ENCODE measurements at regions not wholly inside any gene's neighbourhood (a gene's known extent, or its start where the extent isn't known, plus 50 kb on each side); places are given as distances from the start of the nearest gene placed in this dataset.
"Not testable (repeated sequence)": the region's sequence is repeated elsewhere in the genome, so short reads cannot be mapped to it uniquely, and the experiment has no call there.

DNA sequence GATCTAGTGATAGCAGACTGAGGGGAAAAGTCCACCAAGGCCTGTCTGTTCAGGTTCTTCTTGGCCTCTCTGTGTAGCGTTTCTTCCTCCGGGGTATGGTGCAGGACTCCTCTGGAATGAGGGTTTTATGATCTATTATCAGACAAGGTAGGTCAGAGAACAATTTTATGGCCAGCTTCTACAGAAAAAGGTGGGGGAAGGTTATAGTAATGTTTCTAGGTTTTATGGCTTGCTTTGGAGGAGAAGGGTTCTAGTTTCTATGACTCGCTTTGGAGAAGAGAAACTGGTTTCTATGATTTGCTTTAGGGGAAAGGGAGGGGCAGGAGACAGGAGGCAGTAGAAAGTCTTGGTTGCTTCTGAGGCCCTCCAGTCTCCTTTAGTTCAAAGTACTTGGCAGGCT, 144.8 kb upstream of the LAMA2 start:
- DNase-seq (ENCODE audit: low read depth) = no peak

DNA sequence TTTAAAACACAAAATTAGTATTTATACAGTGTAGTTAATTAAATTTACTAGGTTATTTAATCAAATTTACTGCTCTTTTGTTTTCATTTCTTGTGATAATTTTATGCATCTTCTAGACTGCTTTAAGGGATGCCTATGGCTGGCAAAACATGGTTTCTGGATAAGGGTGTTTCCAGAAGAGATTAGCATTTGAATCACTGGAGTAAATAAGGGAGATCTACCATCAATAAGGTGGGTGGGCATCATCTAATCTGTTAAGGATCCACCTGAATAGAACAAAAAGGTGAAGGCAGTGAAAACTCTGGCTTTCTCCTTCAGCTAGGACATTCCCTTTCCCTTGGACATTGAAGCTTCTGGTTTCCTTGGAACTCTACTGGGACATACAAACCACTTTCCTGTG, 146.2 kb upstream of the LAMA2 start:
- DNase-seq (ENCODE audit: low read depth) = no peak

DNA sequence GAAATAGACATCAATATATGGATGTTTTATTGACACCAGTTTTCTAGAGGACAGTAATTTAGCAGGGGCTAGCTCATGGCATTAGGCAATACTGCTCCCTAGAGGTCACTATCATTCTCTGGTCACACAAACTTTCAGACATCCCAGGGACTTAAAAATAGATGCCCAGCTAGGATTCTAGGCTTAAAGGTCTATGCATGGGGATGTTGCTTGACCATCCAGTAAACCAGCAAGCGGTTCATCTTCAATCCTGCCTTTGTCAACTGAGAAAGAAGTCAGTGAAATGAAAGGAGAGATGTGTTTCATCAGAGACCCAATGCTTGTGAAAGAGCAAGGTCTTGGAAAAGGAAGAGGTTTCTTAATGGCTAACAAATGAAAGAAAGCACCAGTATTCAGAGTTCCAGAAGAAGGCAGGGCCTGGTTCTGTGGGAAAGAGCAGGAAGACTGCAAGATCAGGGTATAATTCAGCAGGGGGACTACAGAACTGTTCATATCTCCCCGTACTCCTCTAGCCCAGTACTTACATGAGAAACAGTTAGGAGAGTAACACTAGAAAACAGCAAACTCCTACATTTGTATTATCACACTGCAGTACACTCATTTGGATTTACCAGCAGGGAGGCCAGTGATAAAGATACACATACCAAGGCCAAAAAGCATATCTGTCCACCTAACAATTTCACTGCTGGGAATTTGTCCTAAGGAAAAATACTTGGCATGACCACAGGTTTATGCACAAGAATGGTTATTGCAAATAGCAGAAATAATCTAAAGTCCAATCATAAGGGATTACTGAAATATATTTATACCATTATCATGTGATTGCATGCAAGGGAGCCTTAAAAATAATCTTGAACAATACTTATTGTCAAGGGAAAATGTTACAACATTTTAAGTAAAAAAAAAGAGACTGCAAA, 151.4 kb upstream of the LAMA2 start:
- DNase-seq (ENCODE audit: low read depth) = peak; percentile 51

DNA sequence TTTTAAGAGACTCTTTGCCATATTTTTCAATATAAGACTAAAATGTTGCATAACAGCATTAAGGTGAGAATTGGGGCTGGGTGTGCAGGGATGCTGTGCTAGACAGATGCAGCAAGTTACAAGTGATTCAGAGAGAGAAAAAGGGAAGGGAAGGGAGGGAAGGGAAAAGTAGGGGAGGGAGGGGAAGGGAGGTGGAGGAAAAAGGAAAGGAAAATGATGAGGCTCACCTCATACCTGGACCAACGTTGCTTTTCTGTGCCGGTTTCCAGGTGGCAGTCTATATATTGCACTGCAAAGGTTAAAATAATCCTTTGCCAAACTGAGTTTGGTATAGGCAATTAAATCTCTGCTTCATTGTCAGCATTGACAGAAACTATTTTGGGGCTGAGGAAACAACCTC, 155.4 kb upstream of the LAMA2 start:
- no peak for DNase-seq (ENCODE audit: low read depth)

DNA sequence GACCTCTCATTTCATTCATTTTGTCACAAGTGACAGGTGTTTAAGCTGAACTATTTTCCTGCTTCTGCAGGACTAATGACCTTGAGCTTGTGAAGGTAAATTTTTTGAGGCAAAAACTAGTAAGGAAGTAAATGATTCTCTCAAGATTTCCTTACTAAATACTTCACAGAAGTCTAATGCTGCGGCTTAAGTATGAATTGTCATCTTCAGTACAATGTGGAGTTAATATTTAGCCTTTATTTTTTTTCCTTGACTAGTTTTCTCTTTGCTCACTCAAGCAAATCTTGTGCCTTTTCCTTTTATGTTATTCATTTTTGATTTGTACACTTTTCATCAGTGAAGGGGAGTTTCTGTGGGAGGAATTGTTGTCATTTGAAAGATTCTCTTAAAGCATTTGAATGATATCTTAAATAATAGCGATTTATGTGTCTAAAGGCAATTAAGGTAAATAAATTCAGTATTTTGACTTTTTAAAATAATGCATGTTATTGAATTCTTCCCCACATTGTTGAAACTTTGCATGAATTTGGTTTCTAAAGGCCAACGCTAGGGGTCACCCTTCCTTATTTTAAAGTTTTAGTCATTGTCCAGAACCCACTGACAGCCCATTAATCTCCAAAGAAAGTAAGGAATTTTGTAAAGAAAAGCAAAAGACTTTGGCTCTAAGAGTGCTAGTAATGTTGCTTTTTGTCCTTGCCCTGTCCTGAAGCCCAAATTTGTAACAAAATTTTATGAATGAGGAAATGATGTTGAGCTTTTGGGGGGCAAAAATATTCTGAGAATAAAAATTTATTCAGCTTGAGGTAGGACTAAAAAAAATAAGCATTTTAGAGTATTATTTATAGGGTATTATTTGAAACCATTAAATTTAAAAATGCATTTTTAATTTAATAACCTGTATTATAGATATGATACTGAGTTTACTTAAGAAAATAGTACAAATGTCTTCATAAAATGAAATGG, 157.4 kb upstream of the LAMA2 start:
- DNase-seq (ENCODE audit: low read depth) = peak; percentile 39

DNA sequence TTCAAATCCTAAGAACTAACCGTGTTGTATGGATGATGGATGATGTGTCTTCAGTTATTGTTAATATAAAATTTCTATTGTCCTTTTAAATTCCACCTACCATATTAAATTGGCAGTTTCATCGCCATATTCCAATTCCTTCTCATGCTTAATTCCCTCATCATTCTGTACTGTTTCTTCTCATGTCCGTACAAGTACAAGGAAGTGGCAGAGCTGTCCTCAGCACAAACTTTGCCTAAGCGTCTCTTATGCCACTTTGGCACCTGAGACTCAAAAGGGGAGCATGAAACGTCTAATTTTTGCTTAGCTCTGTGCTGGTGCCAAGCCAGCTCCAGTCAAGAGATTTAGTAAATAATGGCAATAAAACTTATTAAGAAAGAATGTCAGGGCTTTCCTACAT, 158.2 kb upstream of the LAMA2 start:
- no peak for DNase-seq (ENCODE audit: low read depth)

DNA sequence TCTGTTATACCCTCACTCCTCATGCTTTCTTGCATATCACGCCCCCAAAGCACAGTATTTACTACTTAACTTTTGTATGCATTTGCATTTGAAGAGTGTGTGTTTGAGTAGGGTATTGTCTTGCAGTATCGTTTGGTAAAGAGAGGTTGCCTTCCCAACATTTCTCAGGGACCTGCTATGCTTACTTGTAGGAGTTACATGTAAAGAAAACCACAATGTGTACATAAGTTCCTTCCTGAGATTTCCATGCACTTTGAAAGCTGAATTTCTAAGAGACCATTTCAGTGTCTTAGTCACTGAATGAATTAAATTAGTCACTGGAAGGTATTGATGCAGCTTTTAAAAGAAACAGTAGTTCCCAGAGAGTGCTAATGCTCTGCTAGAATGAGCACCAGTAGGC, 159.3 kb upstream of the LAMA2 start:
- peak; percentile 21 for DNase-seq (ENCODE audit: low read depth)

DNA sequence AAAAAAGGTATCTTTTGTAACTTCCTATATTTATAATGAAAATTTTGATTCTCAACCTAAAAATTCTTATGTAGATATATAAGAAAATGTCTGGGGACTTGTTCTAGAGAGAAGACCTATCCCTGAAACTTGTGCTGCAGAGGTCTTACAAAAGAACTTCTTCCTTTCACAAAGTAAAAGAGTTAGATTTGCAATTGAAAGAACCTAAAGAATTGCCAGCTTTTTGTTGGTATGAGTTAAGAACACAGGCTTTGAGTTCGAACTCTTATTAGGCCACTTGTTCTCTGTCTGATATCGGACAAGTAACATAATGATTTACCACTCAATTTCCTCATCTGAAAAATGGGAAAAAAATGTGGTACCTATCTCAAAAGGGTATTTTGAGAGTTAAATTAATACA, 162.0 kb upstream of the LAMA2 start:
- DNase-seq (ENCODE audit: low read depth) = no peak

DNA sequence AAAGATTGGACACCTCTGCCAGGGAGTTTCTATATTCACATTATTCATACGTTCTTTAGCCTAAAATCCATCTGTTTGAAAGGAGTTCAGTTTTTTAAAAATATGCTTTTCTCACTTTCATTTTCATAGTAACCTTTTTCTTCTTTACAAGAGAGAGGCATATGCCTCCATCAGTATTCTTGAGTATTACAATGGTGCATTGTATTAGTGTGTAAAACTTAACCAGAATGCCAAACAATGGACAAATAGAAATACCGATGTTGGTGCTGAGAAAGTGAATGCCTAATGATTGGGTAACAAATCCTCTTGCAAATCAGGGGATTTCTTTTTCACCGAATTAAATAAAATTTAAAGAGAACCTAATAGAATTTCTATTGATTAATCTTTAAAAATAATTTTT, 163.2 kb upstream of the LAMA2 start:
- no peak for DNase-seq (ENCODE audit: low read depth)

DNA sequence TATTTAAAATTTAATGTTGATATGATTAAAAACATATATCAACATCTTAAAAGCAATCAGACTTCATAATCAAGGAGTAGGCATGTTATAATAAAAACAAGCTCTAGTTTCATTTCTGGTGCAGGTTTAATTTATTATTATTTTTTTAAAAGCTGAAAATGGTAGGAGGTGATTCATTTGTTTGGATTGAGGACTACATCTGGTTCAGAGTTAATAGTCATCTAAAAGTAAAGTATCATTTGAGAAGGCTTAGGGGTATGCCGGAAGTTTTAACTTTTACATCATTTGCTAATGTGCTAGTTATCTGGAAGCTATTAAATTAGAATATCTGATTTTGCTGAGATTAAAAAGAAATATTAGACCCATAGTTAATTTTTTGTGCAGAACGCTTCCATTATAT, 169.5 kb upstream of the LAMA2 start:
- DNase-seq (ENCODE audit: low read depth) = no peak

DNA sequence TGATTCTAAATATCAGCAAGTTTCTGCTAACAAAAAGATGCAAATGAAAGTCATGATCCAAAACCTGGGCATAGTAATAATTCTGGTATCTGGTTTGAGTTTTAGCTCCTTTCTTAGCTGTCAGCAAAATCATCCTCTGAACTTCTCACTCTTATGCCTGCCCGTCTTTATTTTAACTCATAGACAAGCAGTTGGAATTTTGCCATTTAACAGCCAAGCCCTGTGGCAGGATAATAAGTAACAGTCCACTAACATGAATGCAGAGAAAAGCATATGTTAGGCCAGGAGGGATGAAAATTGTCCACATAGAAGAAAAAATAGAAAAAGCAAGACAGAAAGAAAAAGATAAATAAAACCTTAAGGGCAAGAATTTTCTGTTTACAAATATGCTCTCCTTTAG, 170.0 kb upstream of the LAMA2 start:
- no peak for DNase-seq (ENCODE audit: low read depth)

DNA sequence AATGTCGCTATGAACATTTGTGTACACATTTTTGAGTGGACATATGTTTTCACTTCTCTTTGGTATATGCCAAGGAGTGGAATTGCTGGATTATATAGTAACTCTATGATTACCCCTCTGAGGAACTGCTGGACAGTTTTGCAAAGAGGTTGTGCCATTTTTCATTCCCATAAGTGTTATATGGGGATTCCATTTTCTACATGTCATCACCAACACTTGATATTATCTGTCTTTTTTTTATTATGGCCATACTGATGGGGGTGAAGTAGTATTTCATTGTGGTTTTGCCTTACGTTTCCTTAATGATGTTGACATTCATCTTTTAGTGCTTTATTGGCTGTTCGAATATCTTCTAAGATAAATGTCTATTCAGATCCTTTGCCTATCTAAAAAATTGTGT, 171.8 kb upstream of the LAMA2 start:
- DNase-seq (ENCODE audit: low read depth) = no peak

DNA sequence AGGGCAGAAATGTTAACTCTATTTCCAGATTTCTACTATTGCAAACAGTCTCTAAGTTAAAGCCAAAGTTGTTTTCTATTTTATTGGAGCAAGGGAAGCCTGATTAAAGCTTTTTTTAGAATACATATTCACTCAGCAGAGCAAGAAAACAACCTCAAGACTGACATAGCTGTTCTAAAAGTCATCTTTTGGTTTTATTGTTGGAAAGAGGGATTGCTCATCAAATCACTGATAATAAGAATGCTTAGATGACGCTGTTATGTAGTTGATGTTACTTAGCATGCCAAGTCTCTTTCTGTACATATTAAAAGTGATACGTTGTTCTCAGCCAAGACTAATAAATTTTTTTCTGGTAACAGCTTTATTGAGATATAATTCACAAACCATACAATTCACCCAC, 172.6 kb upstream of the LAMA2 start:
- no peak for DNase-seq (ENCODE audit: low read depth)

DNA sequence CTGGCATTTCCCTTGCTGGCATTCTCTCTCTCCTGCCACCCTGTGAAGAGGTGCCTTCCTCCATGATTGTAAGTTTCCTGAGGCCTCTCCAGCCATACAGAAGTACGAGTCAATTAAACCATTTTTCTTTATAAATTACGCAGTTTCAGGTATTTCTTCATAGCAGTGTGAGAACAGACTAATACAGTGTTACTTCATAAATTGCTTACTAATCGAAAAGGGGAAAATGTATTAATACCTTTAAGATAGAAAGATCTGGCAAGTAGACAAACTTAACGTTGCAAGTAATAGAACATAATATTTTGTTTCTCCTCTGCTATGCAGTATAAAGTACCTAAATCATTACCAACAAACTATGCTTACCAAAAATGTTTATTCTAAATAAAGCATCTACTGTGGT, 178.3 kb upstream of the LAMA2 start:
- no peak for DNase-seq (ENCODE audit: low read depth)

DNA sequence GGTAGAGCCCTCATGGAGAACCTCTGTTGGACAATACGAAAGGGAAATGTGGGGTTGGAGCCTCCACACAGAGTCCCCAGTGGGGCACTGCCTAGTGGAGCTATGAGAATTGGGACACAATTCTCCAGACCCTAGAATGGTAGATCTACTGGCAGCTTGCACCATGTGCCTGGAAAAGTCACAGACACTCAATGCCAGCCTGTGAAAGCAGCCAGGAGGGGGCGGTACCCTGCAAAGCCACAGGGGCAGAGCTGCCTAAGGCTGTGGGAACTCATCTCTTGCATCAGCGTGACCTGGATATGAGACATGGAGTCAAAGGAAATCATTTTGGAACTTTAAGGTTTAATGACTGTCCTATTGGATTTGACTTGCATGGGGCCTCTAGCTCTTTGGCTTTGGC, 179.1 kb upstream of the LAMA2 start:
- DNase-seq (ENCODE audit: low read depth) = not testable (repeated sequence)

DNA sequence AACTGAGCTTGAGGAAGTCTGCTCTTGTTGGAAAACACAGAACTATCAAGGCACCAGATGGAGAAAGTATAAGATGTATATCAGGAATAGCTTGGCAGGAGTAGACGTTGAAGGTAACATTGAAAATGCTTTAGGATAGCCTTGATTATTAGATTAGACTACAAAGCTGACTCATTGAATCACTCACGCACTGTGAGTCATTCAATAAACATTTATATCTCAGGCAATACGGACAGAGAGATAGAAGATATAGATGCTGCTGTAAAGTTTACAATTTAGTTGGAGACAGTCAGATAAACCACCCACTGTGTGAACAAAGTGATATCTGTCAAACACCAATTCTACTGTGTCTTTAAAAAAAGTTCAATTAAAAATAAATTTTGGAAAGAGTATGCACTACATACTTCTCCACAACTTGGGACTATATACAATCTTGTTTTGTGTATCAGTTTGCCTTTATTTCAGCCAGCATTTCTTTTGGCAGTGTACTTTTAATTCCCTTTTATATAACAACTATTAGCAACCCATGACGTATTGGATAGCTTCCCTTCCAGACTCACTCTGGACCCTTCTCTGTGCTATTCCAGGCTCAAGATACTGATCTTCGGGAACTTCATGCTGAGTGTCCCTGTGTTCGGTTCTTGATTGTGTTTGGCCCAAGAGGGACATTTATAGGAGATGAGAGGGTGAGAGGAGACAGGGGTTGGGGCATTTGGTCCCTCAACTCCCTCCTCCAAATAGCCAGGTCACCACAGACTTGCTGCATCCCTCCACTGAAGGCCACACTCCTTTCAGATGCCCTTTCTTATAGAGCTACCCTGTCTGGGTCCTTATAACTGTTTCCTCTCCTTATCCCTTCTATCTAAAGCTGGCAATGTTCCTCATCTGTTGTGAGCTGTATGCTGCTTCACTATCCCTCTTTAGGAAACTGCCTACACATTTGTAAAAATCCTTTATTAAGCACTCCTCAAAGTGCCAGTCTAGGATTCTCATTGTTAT, 176.6 kb upstream of the PTPRK start:
- DNase-seq (ENCODE audit: low read depth) = peak; percentile 42

DNA sequence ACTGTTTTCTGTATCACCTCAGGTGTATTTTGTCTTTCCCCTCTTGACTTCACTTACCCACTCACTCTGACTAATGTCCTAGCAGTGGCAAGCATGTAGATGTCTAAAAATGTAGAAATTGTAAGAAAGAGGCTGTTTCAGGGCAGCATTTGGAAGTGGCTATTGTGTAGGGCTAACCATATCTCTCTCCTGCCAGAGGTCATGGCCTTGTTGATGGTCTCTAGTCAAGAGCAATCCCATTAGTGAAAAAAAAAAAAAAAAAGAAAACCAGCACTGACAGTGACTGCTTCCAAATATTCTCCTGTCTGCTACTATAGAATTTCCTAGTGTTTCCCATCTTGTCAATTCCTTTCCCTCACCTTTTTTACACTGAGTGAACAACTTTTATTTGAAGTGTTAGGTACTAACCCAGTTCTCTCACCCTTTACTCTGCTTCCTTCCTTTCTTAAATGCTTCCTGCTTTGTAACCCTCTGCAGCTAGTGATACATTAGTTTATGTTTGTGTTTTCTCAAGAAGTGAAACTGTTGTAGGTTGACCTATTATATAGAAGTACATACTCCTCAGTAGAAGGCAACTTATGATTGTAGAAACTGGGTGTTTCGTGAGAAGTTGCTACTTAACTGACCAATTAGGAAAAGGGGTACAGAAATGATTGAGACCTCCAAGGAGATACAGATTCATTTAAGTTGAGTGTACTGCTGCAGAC, 174.1 kb upstream of the PTPRK start:
- no peak for DNase-seq (ENCODE audit: low read depth)

DNA sequence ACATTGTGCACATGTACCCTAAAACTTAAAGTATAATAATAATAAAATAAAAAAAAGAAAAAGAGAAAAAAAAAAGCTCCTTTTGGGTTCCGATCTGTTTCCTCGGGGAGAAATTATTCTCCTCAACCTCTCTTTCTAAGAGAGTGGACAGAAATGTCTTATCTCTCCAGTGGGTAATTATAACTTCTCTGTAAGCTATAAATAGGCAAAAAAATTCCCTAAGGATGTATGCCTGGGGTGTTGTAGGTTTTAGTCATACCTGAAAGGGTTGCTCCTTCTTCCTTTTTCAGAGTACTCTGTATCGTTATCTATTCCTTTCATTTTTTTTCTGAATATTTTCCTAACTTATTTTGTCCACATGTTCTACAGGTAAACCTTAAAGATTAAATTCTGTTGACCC, 169.7 kb upstream of the PTPRK start:
- DNase-seq (ENCODE audit: low read depth) = no peak

DNA sequence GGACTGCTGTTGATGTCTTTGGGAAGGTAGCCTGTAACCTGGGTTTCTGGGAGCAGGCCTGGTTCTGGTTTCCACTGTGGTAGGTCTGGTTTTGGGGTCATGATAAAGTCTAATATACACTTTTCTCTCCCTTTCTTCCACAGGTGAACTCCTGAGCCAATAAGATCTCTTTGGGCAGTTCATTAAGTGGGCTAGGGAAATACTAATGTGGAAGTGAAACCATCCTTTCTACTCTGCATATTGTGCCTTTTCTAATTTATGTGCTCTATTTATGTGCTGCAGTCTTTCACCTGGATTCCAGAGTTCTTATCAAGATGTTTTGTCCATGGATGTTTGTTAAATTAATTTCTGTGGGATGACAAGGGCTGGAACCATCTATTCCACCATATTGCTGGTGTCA, 165.7 kb upstream of the PTPRK start:
- no peak for DNase-seq (ENCODE audit: low read depth)

DNA sequence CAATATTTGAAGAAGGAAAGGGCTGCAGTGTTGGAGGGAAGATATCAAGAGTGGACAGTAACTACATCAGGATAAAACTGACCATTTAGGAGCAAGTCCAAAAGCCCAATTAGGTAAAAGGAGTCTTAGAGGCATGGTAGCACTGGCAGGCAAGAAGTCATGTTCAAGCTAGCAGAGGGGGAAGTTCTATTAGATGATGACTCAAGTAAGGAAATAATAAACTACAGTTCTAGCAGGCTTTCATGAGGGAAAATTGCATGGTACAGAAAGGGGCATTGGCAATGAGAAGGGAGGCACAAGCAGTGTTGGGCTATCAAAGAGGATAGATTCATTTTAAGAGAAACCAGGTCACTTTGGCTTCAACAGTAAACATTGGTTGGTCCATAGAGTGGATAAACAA, 156.1 kb upstream of the PTPRK start:
- DNase-seq (ENCODE audit: low read depth) = no peak

DNA sequence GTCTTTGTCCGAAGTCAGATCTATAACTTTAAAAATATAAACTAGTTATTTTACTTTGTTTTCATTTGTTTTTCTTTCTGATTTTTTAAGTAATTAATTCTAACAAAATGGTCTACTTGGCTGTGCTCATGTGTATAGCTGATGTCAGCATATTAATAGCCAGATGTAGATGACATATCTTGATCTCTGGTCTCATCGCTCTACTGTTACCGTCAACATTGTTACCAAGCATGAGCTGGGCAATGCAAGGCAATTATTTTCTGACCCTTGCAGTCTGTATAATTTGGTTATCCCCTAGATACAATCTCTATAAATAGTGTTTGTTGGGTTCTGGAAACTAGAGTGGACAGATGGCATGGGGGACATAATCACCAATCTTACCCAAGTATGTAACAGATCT, 151.6 kb upstream of the PTPRK start:
- DNase-seq (ENCODE audit: low read depth) = no peak
